ENCODE measurements at regions not wholly inside any gene's neighbourhood (a gene's known extent, or its start where the extent isn't known, plus 50 kb on each side); places are given as distances from the start of the nearest gene placed in this dataset.
A peak's percentile ranks its signal among the peaks of the same experiment; 100 is the strongest.
"Not testable (repeated sequence)": the region's sequence is repeated elsewhere in the genome, so short reads cannot be mapped to it uniquely, and the experiment has no call there.

GRCh38 chr12:59404109-59404650 is 191.6 kb upstream of the SLC16A7 start:
- no peak for DNase-seq

- peak; percentile 44 for DNase-seq
These were observed 192.4 kb upstream of the SLC16A7 start for GRCh38 chr12:59403259-59403932.

- DNase-seq, result no peak
These were observed 194.0 kb upstream of the SLC16A7 start for GRCh38 chr12:59401862-59402261.

- no peak for DNase-seq
These were observed 197.7 kb upstream of the SLC16A7 start for GRCh38 chr12:59398164-59398563.

GRCh38 chr12:59396919-59397318 is 198.9 kb upstream of the SLC16A7 start:
- no peak for DNase-seq

- DNase-seq, result no peak
These were observed 199.3 kb upstream of the SLC16A7 start for GRCh38 chr12:59396519-59396918.

GRCh38 chr12:59395310-59395709 is 200.5 kb upstream of the SLC16A7 start:
- DNase-seq, result peak; percentile 28

- DNase-seq, result peak; percentile 87
These were observed 202.3 kb upstream of the SLC16A7 start for GRCh38 chr12:59393506-59393905.

- no peak for DNase-seq
These were observed 205.8 kb upstream of the SLC16A7 start for GRCh38 chr12:59389968-59390576.

- DNase-seq, result no peak
These were observed 207.1 kb upstream of the SLC16A7 start for GRCh38 chr12:59388694-59389093.

GRCh38 chr12:59388176-59388575 is 207.7 kb upstream of the SLC16A7 start:
- no peak for DNase-seq

- DNase-seq, result no peak
These were observed 209.6 kb upstream of the SLC16A7 start for GRCh38 chr12:59386236-59386635.

GRCh38 chr12:59383079-59383822 is 212.6 kb upstream of the SLC16A7 start:
- no peak for DNase-seq

GRCh38 chr12:59382282-59383078 is 213.3 kb upstream of the SLC16A7 start:
- DNase-seq, result no peak

- DNase-seq, result no peak
These were observed 214.7 kb upstream of the SLC16A7 start for GRCh38 chr12:59381106-59381505.

GRCh38 chr12:59375633-59376032 is 220.2 kb upstream of the SLC16A7 start:
- DNase-seq, result no peak

- DNase-seq, result no peak
These were observed 221.0 kb upstream of the SLC16A7 start for GRCh38 chr12:59374783-59375182.

GRCh38 chr12:59372956-59373355 is 222.9 kb upstream of the SLC16A7 start:
- no peak for DNase-seq

- no peak for DNase-seq
These were observed 224.9 kb upstream of the SLC16A7 start for GRCh38 chr12:59370933-59371332.

- DNase-seq, result no peak
These were observed 230.7 kb upstream of the SLC16A7 start for GRCh38 chr12:59365133-59365532.

GRCh38 chr12:59357811-59358210 is 238.0 kb upstream of the SLC16A7 start:
- DNase-seq, result no peak

- DNase-seq, result not testable (repeated sequence)
These were observed 249.6 kb upstream of the SLC16A7 start for GRCh38 chr12:59346248-59346647.

- DNase-seq, result no peak
These were observed 250.4 kb upstream of the SLC16A7 start for GRCh38 chr12:59345406-59345805.
